ENCODE measurements at regions not wholly inside any gene's neighbourhood (a gene's known extent, or its start where the extent isn't known, plus 50 kb on each side); places are given as distances from the start of the nearest gene placed in this dataset.

DNA sequence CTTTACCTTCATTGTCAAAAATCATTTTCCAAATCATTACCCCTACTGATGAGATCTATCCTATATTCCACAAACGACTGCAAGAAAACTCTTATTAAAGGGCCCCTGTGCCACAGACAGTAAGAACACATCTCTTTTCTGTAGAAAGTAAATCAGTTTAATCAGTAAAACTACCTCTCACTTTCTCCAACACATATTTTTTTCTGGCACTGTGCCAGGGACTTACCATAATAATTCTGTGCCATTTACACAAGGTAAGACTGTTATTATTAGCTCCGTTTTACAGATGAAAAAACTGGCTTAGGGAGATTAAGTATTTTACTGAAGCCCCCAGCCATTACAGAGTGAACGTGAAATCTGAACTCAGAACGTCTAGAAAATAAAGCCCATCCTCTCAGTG lies 587.0 kb upstream of the COX7C start:
- TF ChIP-seq REST (IDR thresholded peaks at IDR 0.05) (no peak), RAD21 (IDR thresholded peaks at IDR 0.05) (no peak), YY1 (IDR thresholded peaks at IDR 0.05) (no peak), CTCF (IDR thresholded peaks at IDR 0.05; ENCODE audit: low read depth, low read length, missing input control) (no peak), NR2F2 (IDR thresholded peaks at IDR 0.05) (no peak), JUND (IDR thresholded peaks at IDR 0.05) (no peak), MAX (IDR thresholded peaks at IDR 0.05) (no peak), TAF1 (conservative IDR thresholded peaks at IDR 0.05) (no peak), SP1 (IDR thresholded peaks at IDR 0.05) (no peak), HNF4G (IDR thresholded peaks at IDR 0.05) (no peak), GABPA (IDR thresholded peaks at IDR 0.05 in 1 of 2, conservative IDR thresholded peaks at IDR 0.05 in 1 of 2) (no peak), EGR1 (IDR thresholded peaks at IDR 0.05; ENCODE audit: low read depth in 2 of 2) (no peak), HNF4A (conservative IDR thresholded peaks at IDR 0.05) (no peak), FOXA1 (IDR thresholded peaks at IDR 0.05) (no peak), FOXA2 (IDR thresholded peaks at IDR 0.05) (no peak), RXRA (IDR thresholded peaks at IDR 0.05) (no peak)
- TF ChIP-seq, protein P1, sequence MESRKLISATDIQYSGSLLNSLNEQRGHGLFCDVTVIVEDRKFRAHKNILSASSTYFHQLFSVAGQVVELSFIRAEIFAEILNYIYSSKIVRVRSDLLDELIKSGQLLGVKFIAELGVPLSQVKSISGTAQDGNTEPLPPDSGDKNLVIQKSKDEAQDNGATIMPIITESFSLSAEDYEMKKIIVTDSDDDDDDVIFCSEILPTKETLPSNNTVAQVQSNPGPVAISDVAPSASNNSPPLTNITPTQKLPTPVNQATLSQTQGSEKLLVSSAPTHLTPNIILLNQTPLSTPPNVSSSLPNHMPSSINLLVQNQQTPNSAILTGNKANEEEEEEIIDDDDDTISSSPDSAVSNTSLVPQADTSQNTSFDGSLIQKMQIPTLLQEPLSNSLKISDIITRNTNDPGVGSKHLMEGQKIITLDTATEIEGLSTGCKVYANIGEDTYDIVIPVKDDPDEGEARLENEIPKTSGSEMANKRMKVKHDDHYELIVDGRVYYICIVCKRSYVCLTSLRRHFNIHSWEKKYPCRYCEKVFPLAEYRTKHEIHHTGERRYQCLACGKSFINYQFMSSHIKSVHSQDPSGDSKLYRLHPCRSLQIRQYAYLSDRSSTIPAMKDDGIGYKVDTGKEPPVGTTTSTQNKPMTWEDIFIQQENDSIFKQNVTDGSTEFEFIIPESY (IDR thresholded peaks at IDR 0.05), result no peak
- TF ChIP-seq, protein P2, sequence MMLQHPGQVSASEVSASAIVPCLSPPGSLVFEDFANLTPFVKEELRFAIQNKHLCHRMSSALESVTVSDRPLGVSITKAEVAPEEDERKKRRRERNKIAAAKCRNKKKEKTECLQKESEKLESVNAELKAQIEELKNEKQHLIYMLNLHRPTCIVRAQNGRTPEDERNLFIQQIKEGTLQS (IDR thresholded peaks at IDR 0.05), result no peak
- 77% methylated on average over 4 of the region's 4 CpGs for WGBS

More for the DNA sequence above, 587.0 kb upstream of the COX7C start:
- H3K4me1 ChIP-seq (ENCODE audit: control insufficient read depth in 4 of 4, insufficient read depth in 4 of 4, low read length in 3 of 4), result no peaks in the 10 kb centered on the region
- no peak for DNase-seq (ENCODE audit: low spot score)
- no peak overlapping the region for H3K27ac ChIP-seq (ENCODE audit: low read depth in 1 of 2, low read length in 2 of 2)
- no peaks in the 10 kb centered on the region for H3K36me3 ChIP-seq (ENCODE audit: control insufficient read depth in 4 of 4, insufficient read depth in 3 of 4, low read depth in 1 of 4, low read length in 3 of 4)
- no peak overlapping the region for H3K4me3 ChIP-seq (ENCODE audit: low read depth in 1 of 3, low read length in 3 of 3)
- H3K27me3 ChIP-seq (ENCODE audit: control insufficient read depth in 4 of 4, insufficient read depth in 4 of 4, low read length in 3 of 4), result no peaks in the 10 kb centered on the region
- H3K9ac ChIP-seq (ENCODE audit: low read depth in 1 of 2, low read length in 2 of 2), result no peak overlapping the region
- no peaks in the 10 kb centered on the region for H3K9me3 ChIP-seq (ENCODE audit: control insufficient read depth in 4 of 4, low read length in 3 of 4)

Data from liver (tissue), 8 donors.